GM12878 (cell line): ENCODE measurements at regions not wholly inside any gene's neighbourhood (a gene's known extent, or its start where the extent isn't known, plus 50 kb on each side); places are given as distances from the start of the nearest gene placed in this dataset.

ENCODE experiments used
- ATAC-seq: fragments of 200-7000 bp; cut with Tn5 transposase; 3 replicates; pipeline ENCODE4 v1.9.1; 2020; ENCODE audit warnings: mild to moderate bottlenecking, moderate library complexity
- BruUV-seq: library from RNA; stranded (reverse); fragments of 400-500 nt; replicated peaks from 2 replicates; lab custom pipeline; 2021; lab: Mats Ljungman, UMichigan
- CTCF ChIA-PET: fragments of 300-600 bp; sonication (Branson Sonifier 250); formaldehyde crosslinking; extraction: SDS; loops from one replicate; lab custom pipeline; 2021; ENCODE audit warnings: inconsistent platforms; lab: Yijun Ruan, JAX
- POLR2A ChIA-PET: fragments of 350-600 bp; formaldehyde crosslinking; extraction: SDS; loops from one replicate; lab custom pipeline; 2021; ENCODE audit warnings: inconsistent platforms; lab: Charles Lee
- RAD21 ChIA-PET: fragments of 300-600 bp; sonication (Branson Sonifier 250); formaldehyde crosslinking; loops from one replicate; lab custom pipeline; 2023; ENCODE audit warnings: antibody characterized with exemption; ENCODE audit not compliant: unreplicated experiment; lab: Charles Lee
- SMC1A ChIA-PET: fragments of 300-600 bp; sonication (Branson Sonifier 250); formaldehyde crosslinking; loops from one replicate; lab custom pipeline; 2023; ENCODE audit not compliant: unreplicated experiment, uncharacterized antibody; lab: Charles Lee
- DNase-seq: peaks from one replicate; pipeline ENCODE4 v3.0.0-alpha.2; 2011; ENCODE audit warnings: low read depth, low spot score
- FAIRE-seq: peaks from 3 replicates; lab custom pipeline; 2011; peaks lifted over from hg19 to GRCh38; lab: Jason Lieb, UNC
- H2AFZ ChIP-seq: 2 replicates; pipeline ENCODE4 v1.6.0; 2011; ENCODE audit warnings: low read depth, low read length, control low read depth; ENCODE audit not compliant: control insufficient read depth
- H3K27ac ChIP-seq: 2 replicates; pipeline ENCODE4 v1.5.1; 2011; ENCODE audit warnings: control low read depth; ENCODE audit not compliant: control insufficient read depth, insufficient read depth
- H3K27me3 ChIP-seq, 2 experiments: replicated peaks in 1 of 2; 2 replicates each; pipeline versions ENCODE4 v1.6.0 to v1.6.1; 2011; ENCODE audit warnings: low read length in 1 of 2; ENCODE audit not compliant: control insufficient read depth in 2 of 2, insufficient read depth in 2 of 2
- H3K36me3 ChIP-seq, 2 experiments: 2 replicates each; pipeline ENCODE4 v1.5.1; 2011; ENCODE audit warnings: low read length in 1 of 2; ENCODE audit not compliant: control insufficient read depth in 2 of 2, insufficient read depth in 2 of 2
- H3K4me1 ChIP-seq: 2 replicates; pipeline ENCODE4 v1.6.1; 2011; ENCODE audit warnings: mild to moderate bottlenecking, low read length, moderate library complexity, mixed read lengths; ENCODE audit not compliant: control insufficient read depth, insufficient read depth
- H3K4me2 ChIP-seq: 2 replicates; pipeline ENCODE4 v1.6.0; 2011; ENCODE audit warnings: control low read depth; ENCODE audit not compliant: control insufficient read depth, insufficient read depth
- H3K4me3 ChIP-seq: fragments of 200-600 bp; sonication (generic); 2 replicates; pipeline ENCODE4 v1.5.1; 2016
- H3K79me2 ChIP-seq: 2 replicates; pipeline ENCODE4 v1.6.0; 2011; ENCODE audit warnings: low read length; ENCODE audit not compliant: control insufficient read depth, insufficient read depth
- H3K9ac ChIP-seq: 2 replicates; pipeline ENCODE4 v1.8.0; 2011; ENCODE audit warnings: low read length, control low read depth, mixed read lengths; ENCODE audit not compliant: control insufficient read depth, insufficient read depth
- H3K9me3 ChIP-seq: replicated peaks from 3 replicates; pipeline ENCODE4 v1.5.1; 2011; ENCODE audit warnings: mild to moderate bottlenecking, low read length; ENCODE audit not compliant: control insufficient read depth, insufficient read depth
- H4K20me1 ChIP-seq: 2 replicates; pipeline ENCODE4 v1.6.0; 2011; ENCODE audit not compliant: control insufficient read depth, insufficient read depth
- BACH1 ChIP-seq: fragments of 450-650 bp; IDR thresholded peaks from 2 replicates; pipeline ENCODE4 v1.6.1; 2017; ENCODE audit warnings: mild to moderate bottlenecking, borderline replicate concordance
- ESRRA ChIP-seq: IDR thresholded peaks from 2 replicates; pipeline ENCODE4 v1.6.1; 2012; ENCODE audit warnings: mild to moderate bottlenecking, low read length, improper control_type of control experiment
- IKZF2 ChIP-seq, 2 experiments: fragments of 450-650 bp; IDR thresholded peaks; 2 replicates each; pipeline ENCODE4 v1.6.1; 2017; ENCODE audit warnings: mild to moderate bottlenecking in 2 of 2, moderate library complexity in 2 of 2
- JUNB ChIP-seq: IDR thresholded peaks from 2 replicates; pipeline ENCODE4 v1.6.1; 2016; ENCODE audit warnings: antibody characterized with exemption, mild to moderate bottlenecking
- NFXL1 ChIP-seq: fragments of 450-650 bp; IDR thresholded peaks from 2 replicates; pipeline ENCODE4 v1.6.1; 2017; ENCODE audit warnings: antibody characterized with exemption, mild to moderate bottlenecking, borderline replicate concordance
- POLR2AphosphoS2 ChIP-seq: IDR thresholded peaks from 2 replicates; pipeline ENCODE4 v1.6.1; 2011; ENCODE audit warnings: low read depth, mild to moderate bottlenecking, low read length, improper control_type of control experiment, moderate library complexity
- POLR2AphosphoS5 ChIP-seq: IDR thresholded peaks from 2 replicates; pipeline ENCODE4 v1.6.1; 2011; ENCODE audit warnings: mild to moderate bottlenecking, low read length, inconsistent platforms
- SP1 ChIP-seq: IDR thresholded peaks from one replicate; pipeline ENCODE4 v1.6.1; 2011; ENCODE audit warnings: low read depth, low read length
- STAT3 ChIP-seq: IDR thresholded peaks from 2 replicates; pipeline ENCODE4 v1.6.1; 2011; ENCODE audit warnings: low read depth, low read length, improper control_type of control experiment
- SUPT20H ChIP-seq: IDR thresholded peaks from 2 replicates; pipeline ENCODE4 v1.6.1; 2011; ENCODE audit warnings: low read depth, mild to moderate bottlenecking, low read length, moderate library complexity, borderline replicate concordance; ENCODE audit not compliant: control insufficient read depth
- ZSCAN29 ChIP-seq: fragments of 450-650 bp; IDR thresholded peaks from 2 replicates; pipeline ENCODE4 v1.6.1; 2017; ENCODE audit warnings: mild to moderate bottlenecking, moderate library complexity
- in situ Hi-C: fragments of 300-500 bp; cut with MboI; formaldehyde crosslinking; loops from 9 replicates; pipeline ENCODE4 v1.14.3; 2018; ENCODE audit warnings: mixed read lengths
- intact Hi-C: fragments of 100-400 bp; cut with micrococcal nuclease; formaldehyde crosslinking; loops from one replicate; pipeline ENCODE4 v1.14.2; 2022; ENCODE audit not compliant: unreplicated experiment
- TF ChIP-seq, protein P1 (sequence below): fragments of 450-650 bp; IDR thresholded peaks from 2 replicates; pipeline ENCODE4 v1.6.1; 2018; ENCODE audit warnings: borderline replicate concordance, mild to moderate bottlenecking; ENCODE audit not compliant: partially characterized antibody
- TF ChIP-seq, protein P2 (sequence below): IDR thresholded peaks from 2 replicates; pipeline ENCODE4 v1.6.1; 2011; ENCODE audit warnings: borderline replicate concordance, low read depth, mild to moderate bottlenecking, moderate library complexity, low read length; ENCODE audit not compliant: insufficient read depth, poor library complexity, severe bottlenecking
- TF ChIP-seq, protein P3 (sequence below): IDR thresholded peaks from 2 replicates; pipeline ENCODE4 v1.6.1; 2012; ENCODE audit warnings: improper control_type of control experiment, low read depth, low read length; ENCODE audit not compliant: insufficient replicate concordance

DNA sequence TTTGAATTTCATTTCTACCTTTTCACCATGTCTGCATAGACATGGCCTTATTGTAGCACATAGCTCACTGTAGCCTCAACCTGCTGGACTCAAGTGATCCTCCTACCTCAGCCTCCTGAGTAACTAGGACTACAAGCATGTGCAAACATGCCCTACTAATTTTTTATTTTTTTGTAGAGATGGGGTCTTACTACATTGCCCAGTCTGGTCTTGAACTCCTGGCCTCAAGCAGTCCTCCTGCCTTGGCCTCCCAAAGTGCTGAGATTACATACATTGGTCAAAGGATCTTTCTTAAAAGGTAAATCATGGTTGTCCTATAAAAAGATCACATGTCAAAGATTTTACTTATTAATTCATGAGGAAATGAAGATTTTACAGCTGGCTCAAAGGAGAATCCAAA, 57.2 kb upstream of the GOLGA8B start:
- Histone ChIP-seq H3K27me3 (no peaks in the 10 kb centered on the region; a peak in 1 of 4 replicates), H3K4me2 (no peak overlapping the region), H2AFZ (no peak overlapping the region), H3K79me2 (no peaks in the 10 kb centered on the region), H4K20me1 (no peaks in the 10 kb centered on the region), H3K9ac (no peak overlapping the region), H3K4me1 (no peaks in the 10 kb centered on the region), H3K36me3 (no peaks in the 10 kb centered on the region), H3K27ac (no peak overlapping the region), H3K9me3 (no peaks in the 10 kb centered on the region), H3K4me3 (no peak overlapping the region)
- ChIA-PET POLR2A (no interaction called here), RAD21 (no interaction called here), CTCF (no interaction called here), SMC1A (no interaction called here)
- FAIRE-seq (no peak), ATAC-seq (no peak), DNase-seq (no peak)
- intact Hi-C loops: no loop called here
- in situ Hi-C loops: no loop called here
- no TSS peak for BruUV-seq
- TF ChIP-seq SUPT20H (no peak), ZSCAN29 (no peak), POLR2AphosphoS5 (no peak), JUNB (no peak), STAT3 (no peak), NFXL1 (no peak), ESRRA (no peak), SP1 (no peak), POLR2AphosphoS2 (no peak), BACH1 (no peak), IKZF2 (IDR thresholded peaks at IDR 0.05) (no peak)
- TF ChIP-seq, protein P1, sequence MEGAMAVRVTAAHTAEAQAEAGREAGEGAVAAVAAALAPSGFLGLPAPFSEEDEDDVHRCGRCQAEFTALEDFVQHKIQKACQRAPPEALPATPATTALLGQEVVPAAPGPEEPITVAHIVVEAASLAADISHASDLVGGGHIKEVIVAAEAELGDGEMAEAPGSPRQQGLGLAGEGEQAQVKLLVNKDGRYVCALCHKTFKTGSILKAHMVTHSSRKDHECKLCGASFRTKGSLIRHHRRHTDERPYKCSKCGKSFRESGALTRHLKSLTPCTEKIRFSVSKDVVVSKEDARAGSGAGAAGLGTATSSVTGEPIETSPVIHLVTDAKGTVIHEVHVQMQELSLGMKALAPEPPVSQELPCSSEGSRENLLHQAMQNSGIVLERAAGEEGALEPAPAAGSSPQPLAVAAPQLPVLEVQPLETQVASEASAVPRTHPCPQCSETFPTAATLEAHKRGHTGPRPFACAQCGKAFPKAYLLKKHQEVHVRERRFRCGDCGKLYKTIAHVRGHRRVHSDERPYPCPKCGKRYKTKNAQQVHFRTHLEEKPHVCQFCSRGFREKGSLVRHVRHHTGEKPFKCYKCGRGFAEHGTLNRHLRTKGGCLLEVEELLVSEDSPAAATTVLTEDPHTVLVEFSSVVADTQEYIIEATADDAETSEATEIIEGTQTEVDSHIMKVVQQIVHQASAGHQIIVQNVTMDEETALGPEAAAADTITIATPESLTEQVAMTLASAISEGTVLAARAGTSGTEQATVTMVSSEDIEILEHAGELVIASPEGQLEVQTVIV: no peak
- TF ChIP-seq, protein P2, sequence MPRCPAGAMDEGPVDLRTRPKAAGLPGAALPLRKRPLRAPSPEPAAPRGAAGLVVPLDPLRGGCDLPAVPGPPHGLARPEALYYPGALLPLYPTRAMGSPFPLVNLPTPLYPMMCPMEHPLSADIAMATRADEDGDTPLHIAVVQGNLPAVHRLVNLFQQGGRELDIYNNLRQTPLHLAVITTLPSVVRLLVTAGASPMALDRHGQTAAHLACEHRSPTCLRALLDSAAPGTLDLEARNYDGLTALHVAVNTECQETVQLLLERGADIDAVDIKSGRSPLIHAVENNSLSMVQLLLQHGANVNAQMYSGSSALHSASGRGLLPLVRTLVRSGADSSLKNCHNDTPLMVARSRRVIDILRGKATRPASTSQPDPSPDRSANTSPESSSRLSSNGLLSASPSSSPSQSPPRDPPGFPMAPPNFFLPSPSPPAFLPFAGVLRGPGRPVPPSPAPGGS: no peak
- TF ChIP-seq, protein P3, sequence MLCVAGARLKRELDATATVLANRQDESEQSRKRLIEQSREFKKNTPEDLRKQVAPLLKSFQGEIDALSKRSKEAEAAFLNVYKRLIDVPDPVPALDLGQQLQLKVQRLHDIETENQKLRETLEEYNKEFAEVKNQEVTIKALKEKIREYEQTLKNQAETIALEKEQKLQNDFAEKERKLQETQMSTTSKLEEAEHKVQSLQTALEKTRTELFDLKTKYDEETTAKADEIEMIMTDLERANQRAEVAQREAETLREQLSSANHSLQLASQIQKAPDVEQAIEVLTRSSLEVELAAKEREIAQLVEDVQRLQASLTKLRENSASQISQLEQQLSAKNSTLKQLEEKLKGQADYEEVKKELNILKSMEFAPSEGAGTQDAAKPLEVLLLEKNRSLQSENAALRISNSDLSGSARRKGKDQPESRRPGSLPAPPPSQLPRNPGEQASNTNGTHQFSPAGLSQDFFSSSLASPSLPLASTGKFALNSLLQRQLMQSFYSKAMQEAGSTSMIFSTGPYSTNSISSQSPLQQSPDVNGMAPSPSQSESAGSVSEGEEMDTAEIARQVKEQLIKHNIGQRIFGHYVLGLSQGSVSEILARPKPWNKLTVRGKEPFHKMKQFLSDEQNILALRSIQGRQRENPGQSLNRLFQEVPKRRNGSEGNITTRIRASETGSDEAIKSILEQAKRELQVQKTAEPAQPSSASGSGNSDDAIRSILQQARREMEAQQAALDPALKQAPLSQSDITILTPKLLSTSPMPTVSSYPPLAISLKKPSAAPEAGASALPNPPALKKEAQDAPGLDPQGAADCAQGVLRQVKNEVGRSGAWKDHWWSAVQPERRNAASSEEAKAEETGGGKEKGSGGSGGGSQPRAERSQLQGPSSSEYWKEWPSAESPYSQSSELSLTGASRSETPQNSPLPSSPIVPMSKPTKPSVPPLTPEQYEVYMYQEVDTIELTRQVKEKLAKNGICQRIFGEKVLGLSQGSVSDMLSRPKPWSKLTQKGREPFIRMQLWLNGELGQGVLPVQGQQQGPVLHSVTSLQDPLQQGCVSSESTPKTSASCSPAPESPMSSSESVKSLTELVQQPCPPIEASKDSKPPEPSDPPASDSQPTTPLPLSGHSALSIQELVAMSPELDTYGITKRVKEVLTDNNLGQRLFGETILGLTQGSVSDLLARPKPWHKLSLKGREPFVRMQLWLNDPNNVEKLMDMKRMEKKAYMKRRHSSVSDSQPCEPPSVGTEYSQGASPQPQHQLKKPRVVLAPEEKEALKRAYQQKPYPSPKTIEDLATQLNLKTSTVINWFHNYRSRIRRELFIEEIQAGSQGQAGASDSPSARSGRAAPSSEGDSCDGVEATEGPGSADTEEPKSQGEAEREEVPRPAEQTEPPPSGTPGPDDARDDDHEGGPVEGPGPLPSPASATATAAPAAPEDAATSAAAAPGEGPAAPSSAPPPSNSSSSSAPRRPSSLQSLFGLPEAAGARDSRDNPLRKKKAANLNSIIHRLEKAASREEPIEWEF: no peak
